KG1 (cell line): ENCODE measurements at regions not wholly inside any gene's neighbourhood (a gene's known extent, or its start where the extent isn't known, plus 50 kb on each side); places are given as distances from the start of the nearest gene placed in this dataset.
"Not testable (repeated sequence)": the region's sequence is repeated elsewhere in the genome, so short reads cannot be mapped to it uniquely, and the experiment has no call there.

Experiments
- DNase-seq: peaks from one replicate; lab custom pipeline; 2025; lab: John Stamatoyannopoulos, UW

DNA sequence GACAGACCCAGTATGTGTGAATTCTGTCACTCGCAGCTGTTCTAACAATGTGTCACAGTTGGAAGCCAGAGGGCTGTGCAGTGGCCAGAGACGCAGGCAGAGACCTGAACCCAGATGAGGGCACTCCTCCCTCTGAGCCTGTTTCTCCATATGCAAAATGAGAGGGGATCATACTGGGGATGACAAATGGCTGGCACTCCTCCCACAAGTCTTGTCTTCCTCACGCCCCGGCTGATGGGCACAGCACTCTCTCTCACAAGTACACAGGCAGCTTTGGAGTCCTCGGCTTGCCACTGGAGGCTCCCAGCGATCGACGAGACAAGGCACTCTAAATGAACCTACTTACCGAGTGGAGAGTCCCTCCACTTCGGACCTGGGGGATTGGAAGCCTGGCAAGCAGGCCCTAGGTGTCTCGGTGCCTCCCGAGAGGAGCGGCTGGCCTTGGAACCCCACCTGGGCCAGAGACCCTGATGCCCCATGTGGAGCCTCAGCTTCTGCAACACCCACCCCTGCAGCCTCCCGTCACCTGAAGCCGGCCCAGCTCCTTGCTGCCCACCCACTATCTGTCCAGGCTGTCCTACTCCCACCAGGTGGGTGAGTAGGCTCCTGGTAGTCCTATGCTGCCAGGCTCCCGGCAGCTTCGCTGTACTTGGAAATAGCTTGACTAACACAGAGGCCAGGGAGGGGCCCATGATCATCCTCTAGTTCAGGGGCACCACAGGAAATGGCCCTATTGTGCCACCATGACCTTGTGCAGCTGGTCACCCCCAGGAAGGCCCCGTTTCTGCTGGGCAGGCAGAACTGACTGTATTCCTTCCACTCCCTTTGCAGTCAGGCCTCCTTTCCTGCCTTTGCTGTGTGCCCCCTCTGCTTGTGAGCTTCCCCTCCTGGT is 65.0 kb upstream of the IQSEC1 start:
- no peak for DNase-seq

DNA sequence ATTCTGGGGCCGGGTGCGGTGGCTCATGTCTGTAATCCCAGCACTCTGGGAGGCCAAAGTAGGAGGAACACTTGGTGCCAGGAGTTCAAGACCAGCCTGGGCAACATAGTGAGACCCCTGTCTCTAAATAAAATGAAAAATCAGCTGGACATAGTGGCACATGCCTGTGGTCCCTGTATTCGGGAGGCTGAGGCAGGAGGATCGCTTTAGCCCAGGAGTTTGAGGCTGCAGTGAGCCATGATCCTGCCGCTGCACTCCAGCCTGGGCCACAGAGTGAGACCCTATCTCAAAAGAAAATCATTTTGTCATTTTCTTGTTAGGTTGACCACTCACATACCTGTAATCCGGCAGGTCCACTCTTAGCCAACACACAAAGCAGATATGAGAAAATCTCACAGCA is 63.6 kb upstream of the IQSEC1 start:
- DNase-seq: not testable (repeated sequence)

DNA sequence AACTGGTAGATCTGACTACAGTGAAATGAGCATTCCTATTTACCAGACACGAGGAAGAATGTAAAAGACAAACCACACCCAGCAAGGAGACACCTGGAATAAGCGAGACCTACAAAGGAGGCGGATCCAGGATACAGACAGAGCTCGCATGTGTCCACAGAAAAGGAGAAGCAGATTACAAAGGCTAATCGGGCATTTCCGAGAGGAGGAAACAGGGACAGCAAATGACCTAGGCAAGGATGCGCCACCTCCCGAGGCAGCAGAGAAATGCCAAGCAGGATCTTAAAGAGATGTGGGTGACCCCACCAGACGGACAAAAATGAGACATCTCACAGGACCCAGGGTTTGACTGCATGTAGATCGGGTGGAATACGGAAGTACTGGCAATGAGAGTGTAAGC is 63.2 kb upstream of the IQSEC1 start:
- DNase-seq: no peak

DNA sequence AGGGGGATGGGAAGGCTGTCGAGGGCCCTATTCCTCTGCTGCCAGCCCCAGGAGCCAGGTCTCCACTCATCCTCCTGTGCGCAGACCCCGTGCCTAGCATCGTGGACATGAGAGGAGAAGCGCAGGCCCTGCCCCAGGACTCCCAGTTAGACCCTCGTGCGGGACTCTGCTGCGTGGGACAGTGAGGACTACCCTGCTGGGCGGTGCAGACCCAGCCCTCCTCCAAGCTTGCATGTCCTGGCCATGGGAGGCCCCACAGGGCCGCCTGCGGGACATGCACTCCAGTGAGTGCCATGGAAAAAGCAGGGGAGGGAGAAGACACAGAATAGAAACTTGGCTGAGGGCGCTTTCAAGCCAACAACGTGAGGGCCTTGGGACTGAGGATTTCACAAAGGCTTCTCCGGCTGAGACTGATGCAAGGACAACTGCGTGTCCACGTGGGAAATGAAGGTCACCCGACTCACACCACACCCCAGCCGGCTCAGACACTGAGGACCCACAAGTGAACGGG is 62.6 kb upstream of the IQSEC1 start:
- DNase-seq: no peak

DNA sequence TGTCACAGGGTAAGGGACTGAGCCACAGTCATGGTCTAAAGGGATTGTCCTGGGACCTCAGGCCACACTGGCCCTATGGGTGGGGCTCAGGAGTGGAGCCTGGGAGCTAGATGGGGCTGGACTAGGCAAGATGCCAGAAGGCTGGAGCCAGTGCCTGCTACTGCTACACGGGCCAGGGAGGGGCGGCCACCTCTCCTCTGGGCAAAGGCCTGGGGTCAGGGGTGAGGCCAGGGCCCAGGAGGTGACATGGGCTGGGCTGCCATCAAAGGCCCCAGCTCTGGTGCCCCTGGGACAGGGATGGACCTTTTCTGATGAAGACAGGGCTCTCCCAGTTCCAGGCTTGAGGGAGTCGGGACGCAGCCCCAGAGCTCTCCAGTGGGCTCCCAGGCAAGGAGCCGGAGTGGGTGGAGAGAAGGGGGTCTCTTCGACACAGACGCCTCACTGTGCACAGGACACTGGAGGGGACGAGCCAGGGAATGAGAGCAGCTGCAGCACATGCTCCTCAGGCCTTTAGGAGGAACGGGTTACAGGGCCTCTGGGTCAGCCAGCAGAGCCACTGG is 62.1 kb upstream of the IQSEC1 start:
- no peak for DNase-seq

DNA sequence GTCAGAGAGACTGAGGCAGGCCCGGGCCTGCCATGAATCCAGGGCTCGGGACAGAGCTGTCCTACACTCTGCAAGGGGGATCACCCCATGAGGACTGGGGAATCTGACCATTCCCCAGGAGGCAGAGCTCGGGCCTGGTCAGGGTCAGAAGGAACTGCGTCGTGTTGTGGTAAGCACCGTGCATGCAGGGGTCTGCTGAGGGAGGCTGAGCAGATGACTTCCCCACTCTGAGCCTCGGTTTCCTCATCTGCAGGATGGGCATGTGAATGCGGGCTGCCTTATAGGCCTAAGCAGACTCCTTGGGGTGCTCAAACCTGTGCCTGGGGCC is 61.6 kb upstream of the IQSEC1 start:
- no peak for DNase-seq

DNA sequence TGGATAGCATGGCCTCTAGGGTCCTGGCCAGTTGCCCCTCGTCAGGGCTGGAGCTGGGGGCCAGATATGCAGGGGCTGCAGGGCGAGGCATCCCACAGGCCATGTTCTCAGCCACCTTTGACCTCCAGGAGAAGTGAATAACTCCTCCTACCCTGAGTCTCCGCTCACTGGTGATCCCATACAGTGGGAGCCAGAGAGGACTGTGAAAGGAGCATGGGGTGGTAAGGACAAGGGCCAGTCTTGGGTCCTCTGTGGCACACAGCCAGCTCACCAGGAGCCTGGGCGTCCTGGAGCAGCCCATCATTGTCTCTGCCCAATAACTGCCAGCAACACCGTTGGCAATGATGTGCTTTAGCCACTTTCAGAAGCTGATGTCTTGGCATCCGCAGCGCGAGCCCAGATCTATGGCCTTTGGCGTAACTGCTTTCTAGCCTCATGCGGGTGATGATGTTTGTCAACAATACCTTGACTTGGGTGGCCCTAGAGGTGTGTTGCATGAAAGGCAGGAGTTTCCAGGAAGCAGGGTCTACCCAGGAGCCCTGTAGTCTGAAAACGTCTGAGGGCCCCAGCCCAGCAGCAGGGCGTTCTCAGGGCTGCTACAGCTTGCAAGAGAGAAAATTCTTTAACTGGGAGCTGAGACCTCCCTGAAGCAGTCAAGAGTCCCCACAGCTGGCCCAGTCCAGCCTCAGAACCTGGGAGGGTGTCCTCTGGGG is 61.1 kb upstream of the IQSEC1 start:
- DNase-seq: no peak

DNA sequence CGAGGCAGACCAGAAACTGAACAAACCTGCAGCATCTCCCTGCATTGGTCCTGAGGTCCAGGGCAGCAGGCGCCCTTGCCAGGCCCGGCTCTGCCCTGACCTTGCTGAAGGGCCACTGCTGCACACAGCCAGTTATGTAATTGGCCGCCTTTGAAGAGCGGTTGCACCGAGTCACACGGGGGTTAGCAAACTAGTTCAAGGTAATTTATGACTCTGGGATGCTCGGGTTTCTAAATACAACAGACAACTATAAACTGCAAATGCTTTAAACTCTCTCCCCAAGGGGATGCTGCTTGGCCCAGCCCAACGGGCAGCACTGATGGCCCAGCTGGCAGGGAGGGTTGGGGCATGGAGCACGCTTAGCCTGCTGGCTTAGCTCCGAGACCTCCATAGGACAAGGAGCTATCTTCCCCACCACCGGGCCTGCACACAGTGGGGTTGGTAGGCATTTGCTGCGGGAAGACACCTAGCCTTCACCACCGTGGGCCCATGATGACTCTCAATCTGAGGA is 60.3 kb upstream of the IQSEC1 start:
- DNase-seq: no peak

DNA sequence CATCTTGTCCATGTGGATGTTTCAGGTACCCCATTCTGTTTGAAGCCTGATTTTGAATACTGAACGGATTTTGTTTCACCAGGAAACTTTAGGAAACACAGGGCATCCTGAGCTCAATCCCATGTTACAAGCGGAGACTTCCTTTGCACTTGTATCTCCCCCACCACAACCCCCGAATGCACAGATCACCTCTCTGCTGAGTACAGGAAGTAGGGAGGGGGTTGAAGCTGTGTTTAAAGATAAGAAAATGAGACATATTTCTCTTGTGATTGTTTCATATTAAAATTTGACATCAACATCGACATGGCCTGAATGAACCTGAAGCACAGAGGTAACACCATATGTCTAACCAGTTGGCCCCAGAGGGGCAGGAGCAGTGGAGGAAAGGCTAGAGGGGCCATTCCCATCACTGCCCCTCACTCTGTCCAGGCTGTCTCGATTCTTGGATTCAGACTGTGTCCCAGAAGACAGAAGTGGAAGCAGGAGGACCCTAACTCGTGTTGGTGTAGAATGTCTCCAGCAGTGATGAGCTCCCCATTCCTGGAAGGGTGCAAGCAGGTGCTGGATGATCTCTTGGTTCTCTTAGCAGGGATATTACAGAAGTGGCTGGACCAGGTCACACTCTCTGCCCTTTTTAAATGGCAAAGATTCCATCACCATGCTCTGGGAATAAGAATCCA is 59.6 kb upstream of the IQSEC1 start:
- DNase-seq: no peak

DNA sequence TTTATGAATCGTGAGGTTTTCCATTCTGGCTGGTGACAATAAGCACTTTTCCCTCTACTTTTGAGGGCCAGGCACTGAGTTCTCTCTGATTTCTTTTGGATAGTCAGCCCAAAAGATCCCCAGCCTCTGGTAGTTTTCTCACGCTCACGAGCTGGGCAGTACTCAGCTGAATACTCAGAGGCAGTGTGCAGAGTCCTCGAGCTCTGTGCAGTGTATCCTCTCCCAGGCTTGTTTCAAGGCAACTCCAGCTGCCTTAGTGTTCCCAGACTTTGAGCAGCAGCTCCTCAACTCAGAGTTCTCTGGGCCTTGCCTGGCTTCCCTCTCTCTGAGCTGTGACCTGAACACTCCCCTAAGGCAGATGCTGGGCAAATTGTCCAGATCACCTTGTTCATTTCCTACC is 59.1 kb upstream of the IQSEC1 start:
- DNase-seq: no peak

DNA sequence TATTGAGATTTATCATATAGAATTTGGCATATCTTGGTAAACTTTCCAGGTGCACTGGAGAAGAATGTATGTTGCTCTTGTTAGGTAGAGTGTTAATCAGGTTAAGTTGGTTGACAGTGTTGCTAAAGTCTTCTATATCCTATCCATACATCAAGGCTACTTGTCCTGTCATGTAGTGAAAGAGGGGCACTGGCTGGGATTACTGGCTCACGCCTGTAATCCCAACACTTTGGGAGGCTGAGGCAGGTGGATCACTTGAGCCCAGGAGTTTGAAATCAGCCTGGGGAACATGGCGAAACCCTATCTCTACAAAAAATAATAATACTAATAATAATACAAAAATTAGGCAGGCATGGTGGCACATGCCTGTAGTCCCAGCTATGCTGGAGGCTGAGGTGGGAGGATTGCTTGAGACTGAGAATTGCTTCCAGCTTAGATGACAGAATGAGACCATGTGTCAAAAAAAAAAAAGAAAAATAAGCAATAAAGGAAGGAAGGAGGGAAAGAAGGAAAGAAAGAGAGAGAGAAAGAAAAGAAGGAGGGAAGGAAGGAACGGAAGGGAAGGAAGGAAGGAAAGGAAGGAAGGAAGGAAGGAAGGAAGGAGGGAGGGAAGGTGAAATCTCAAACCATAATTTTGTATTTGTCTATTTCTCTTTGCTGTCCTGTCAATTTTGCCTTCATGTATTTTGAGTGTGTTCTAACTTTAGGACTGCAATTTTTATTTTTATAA is 57.4 kb upstream of the IQSEC1 start:
- no peak for DNase-seq

DNA sequence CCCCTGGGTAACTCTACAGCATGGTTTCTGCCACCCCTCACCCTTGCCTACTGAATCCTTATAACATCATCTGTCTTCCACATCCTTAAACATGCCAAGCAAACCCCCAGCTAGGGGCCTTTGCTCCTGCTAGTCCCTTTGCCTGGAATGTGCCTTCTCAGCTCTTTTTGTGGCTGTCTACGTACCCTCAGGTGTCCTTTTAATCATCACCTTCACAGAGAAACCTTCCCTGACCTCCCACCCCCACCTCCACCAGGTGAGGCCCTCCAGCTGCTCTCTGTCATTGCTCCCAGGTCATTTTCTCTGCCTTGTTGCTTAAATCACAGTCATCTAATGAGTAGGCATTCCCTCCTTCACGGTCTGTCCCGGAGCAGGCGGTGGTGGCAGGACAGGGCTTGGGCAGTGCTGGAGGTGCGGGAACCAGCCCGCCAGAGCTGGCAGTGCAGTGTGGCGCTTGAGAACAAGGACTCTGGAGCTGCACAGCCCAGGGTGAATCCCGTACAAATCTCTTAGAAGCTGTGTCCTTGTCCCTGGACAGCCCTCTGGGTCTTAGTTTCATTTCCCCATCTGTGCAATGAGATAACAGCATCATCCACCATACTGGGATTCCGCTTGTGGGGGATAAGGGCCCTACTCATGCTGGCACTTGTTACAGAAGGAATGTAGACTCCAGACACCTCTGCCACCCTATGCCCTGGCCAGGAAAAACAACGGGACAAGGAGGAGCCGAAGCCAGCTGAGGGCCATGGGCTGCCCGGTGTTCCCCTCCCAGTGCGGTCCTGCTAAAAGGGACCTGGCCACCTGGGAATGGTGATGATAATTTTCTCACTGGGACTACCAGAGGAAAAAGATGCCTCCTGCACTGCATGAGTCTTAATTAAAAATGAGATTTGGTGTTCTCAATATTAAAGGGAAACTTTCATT is 52.1 kb upstream of the IQSEC1 start:
- no peak for DNase-seq

DNA sequence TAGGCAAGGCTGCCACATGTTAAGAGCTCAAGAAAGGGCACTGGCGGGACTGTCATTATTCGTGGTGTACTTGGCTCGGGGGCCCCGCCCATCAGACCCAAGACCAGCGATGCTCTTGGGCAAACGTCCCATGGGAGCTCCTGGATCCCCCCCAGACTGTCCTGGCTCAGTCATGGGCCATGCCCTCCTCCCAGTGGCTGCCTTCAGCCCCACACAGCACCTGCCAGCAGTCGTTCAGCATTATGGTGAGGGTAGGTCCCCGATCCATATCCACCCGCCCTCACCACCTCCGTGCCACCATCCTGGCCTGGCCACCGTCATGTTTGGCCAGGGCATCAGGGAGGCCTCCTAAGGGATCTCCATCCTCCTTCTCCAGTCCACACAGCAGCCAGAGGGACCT is 51.4 kb upstream of the IQSEC1 start:
- DNase-seq: no peak

DNA sequence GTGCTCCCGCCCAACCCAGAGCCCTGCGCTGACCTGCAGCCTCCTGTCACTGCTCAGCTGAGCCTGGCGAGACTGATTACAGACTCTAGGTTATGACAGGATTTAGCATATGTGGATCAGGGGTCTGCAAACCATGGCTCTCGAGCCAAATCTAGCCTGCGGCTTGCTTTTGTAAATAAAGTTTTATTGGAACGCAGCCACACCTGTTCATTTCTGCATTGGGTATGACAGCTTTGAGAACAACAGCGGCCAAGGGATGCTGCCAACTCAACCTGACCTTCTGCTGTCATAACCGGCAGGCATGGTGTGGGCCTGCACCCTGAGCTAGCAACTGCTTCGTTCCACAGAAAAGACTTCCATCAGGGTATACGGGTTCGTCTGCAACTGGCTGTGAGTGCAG is 50.5 kb upstream of the IQSEC1 start:
- DNase-seq: no peak

DNA sequence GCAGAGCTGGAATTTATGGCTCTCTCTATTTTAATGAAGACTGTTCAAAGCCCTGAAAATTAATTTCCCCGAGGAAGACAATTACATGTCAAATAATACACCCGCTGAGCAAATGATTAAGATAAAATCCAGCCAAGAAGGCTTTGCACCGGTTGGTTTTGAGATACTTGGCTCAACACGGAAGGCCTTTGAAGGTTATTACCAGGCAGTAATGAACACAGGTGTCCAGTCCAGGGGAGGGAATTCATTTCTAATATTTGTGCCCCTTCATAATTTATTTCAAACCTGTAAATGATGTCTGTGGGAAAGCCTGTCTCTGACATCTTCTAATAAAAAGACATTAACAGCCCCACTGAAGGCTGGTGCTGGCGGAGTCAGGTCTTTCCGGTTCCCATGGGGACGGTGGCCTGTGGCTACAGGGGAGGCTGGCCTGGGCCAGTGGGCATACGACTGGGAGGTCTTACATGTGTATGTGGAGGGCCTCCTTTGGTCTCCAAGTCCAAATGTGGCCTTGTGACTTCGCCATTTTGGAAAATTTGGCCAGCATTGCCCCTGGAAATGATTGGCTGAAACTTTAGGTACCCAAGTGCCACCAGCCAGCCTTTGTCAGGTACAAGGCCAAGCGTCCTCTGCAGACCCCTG is 49.9 kb upstream of the IQSEC1 start:
- no peak for DNase-seq
